Transverse colon (tissue), 3 donors: ENCODE measurements at regions not wholly inside any gene's neighbourhood (a gene's known extent, or its start where the extent isn't known, plus 50 kb on each side); places are given as distances from the start of the nearest gene placed in this dataset.

Source experiments
- EP300 ChIP-seq: sonication (generic); formaldehyde crosslinking; IDR thresholded peaks from one replicate; pipeline ENCODE4 v1.6.1; 2017; ENCODE audit warnings: antibody characterized with exemption, low read depth
- POLR2A ChIP-seq: fragments of 450-650 bp; IDR thresholded peaks from one replicate; pipeline ENCODE4 v1.6.1; 2016; ENCODE audit warnings: antibody characterized with exemption, mild to moderate bottlenecking, moderate library complexity
- TF ChIP-seq, protein P1 (sequence below), 5 experiments: fragments of 200-600 bp in 3 of 5; fragments of 450-650 bp in 2 of 5; sonication (generic) in 3 of 5; IDR thresholded peaks; 1 replicate in 2 of 5; 2 replicates in 3 of 5; pipeline ENCODE4 v1.5.1; 2016 to 2017; ENCODE audit warnings: antibody characterized with exemption in 5 of 5, inconsistent platforms in 3 of 5, mild to moderate bottlenecking in 2 of 5, moderate library complexity in 1 of 5

DNA sequence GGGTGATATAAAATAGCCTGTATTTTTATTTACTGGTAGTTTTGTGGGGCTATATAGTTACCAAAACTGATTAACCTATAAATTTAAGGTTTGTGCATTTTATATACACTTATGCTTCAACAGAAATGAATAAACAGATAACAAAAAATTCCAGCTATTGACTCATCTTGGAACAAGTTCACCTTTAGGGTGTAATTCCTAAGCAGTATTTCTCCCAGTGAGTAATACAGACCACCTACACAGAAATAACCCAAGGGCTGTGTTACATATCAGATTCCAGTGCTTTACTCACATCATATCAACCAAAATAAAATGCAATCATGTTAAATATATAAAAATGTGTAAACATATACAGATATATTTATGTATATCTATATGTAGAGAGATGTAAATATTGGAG is 345.6 kb downstream of the ADAMTS20 start:
- TF ChIP-seq POLR2A: no peak
- TF ChIP-seq, protein P1, sequence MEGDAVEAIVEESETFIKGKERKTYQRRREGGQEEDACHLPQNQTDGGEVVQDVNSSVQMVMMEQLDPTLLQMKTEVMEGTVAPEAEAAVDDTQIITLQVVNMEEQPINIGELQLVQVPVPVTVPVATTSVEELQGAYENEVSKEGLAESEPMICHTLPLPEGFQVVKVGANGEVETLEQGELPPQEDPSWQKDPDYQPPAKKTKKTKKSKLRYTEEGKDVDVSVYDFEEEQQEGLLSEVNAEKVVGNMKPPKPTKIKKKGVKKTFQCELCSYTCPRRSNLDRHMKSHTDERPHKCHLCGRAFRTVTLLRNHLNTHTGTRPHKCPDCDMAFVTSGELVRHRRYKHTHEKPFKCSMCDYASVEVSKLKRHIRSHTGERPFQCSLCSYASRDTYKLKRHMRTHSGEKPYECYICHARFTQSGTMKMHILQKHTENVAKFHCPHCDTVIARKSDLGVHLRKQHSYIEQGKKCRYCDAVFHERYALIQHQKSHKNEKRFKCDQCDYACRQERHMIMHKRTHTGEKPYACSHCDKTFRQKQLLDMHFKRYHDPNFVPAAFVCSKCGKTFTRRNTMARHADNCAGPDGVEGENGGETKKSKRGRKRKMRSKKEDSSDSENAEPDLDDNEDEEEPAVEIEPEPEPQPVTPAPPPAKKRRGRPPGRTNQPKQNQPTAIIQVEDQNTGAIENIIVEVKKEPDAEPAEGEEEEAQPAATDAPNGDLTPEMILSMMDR (IDR thresholded peaks at IDR 0.05): no peak
- TF ChIP-seq EP300: no peak
